Right atrium auricular region (tissue), 2 donors: ENCODE measurements at regions not wholly inside any gene's neighbourhood (a gene's known extent, or its start where the extent isn't known, plus 50 kb on each side); places are given as distances from the start of the nearest gene placed in this dataset.

ENCODE experiments used
- DNase-seq: peaks from one replicate; pipeline ENCODE4 v3.0.0-alpha.2; 2019; ENCODE audit warnings: low spot score
- H3K27ac ChIP-seq, 2 donors: fragments of 200-600 bp; sonication (generic); 1 replicate in 1 of 2; 2 replicates in 1 of 2; pipeline ENCODE4 v1.5.1; 2016 to 2019
- H3K27me3 ChIP-seq, 2 donors: fragments of 200-600 bp; sonication (generic); one replicate each; pipeline versions ENCODE4 v1.5.1 to v1.6.0; 2017 to 2019
- H3K36me3 ChIP-seq: fragments of 200-600 bp; sonication (generic); one replicate; pipeline ENCODE4 v1.5.1; 2016
- H3K4me1 ChIP-seq, 2 donors: fragments of 200-600 bp; sonication (generic); one replicate each; pipeline versions ENCODE4 v1.5.1 to v1.6.0; 2017 to 2019
- H3K4me3 ChIP-seq, 2 donors: fragments of 200-600 bp; sonication (generic); 1 replicate in 1 of 2; 2 replicates in 1 of 2; pipeline ENCODE4 v1.5.1; 2017 to 2019; ENCODE audit warnings: mild to moderate bottlenecking in 1 of 2, moderate library complexity in 1 of 2
- H3K9me3 ChIP-seq, 2 donors: fragments of 200-600 bp; sonication (generic); one replicate each; pipeline ENCODE4 v1.5.1; 2019
- CTCF ChIP-seq, 2 donors: fragments of 200-600 bp; sonication (generic); IDR thresholded peaks; one replicate each; pipeline ENCODE4 v1.5.1; 2019; ENCODE audit warnings: antibody characterized with exemption in 2 of 2

GRCh38 chr2:125857971-125858794 is 797.8 kb upstream of the GYPC start:
- Histone ChIP-seq H3K4me3 (no peak overlapping the region), H3K27me3 (no peaks in the 10 kb centered on the region), H3K9me3 (no peaks in the 10 kb centered on the region), H3K27ac (no peak overlapping the region), H3K36me3 (no peaks in the 10 kb centered on the region), H3K4me1 (no peaks in the 10 kb centered on the region)
- DNase-seq: no peak
- no peak for TF ChIP-seq CTCF (IDR thresholded peaks at IDR 0.05)

GRCh38 chr2:125861461-125861860 is 794.5 kb upstream of the GYPC start:
- H3K36me3 ChIP-seq: no peaks in the 10 kb centered on the region
- DNase-seq: no peak
- no peak overlapping the region for H3K27ac ChIP-seq
- H3K9me3 ChIP-seq: no peaks in the 10 kb centered on the region
- no peaks in the 10 kb centered on the region for H3K4me1 ChIP-seq
- TF ChIP-seq CTCF (IDR thresholded peaks at IDR 0.05): no peak
- no peak overlapping the region for H3K4me3 ChIP-seq
- no peaks in the 10 kb centered on the region for H3K27me3 ChIP-seq

GRCh38 chr2:125867908-125868307 is 788.0 kb upstream of the GYPC start:
- Histone ChIP-seq H3K4me1 (no peaks in the 10 kb centered on the region), H3K36me3 (no peaks in the 10 kb centered on the region), H3K9me3 (no peaks in the 10 kb centered on the region)

GRCh38 chr2:125870264-125870663 is 785.7 kb upstream of the GYPC start:
- Histone ChIP-seq H3K4me3 (no peak overlapping the region), H3K36me3 (no peaks in the 10 kb centered on the region), H3K4me1 (no peaks in the 10 kb centered on the region), H3K27ac (no peak overlapping the region), H3K9me3 (no peaks in the 10 kb centered on the region), H3K27me3 (no peaks in the 10 kb centered on the region)
- no peak for TF ChIP-seq CTCF (IDR thresholded peaks at IDR 0.05)
- no peak for DNase-seq

More at GRCh38 chr2:125867908-125868307, 788.0 kb upstream of the GYPC start:
- TF ChIP-seq CTCF (IDR thresholded peaks at IDR 0.05): no peak
- Histone ChIP-seq H3K27ac (no peak overlapping the region), H3K27me3 (no peaks in the 10 kb centered on the region), H3K4me3 (no peak overlapping the region)
- DNase-seq: no peak

GRCh38 chr2:125870746-125871145 is 785.2 kb upstream of the GYPC start:
- no peak overlapping the region for H3K4me3 ChIP-seq
- H3K36me3 ChIP-seq: no peaks in the 10 kb centered on the region
- no peaks in the 10 kb centered on the region for H3K9me3 ChIP-seq
- no peak for TF ChIP-seq CTCF (IDR thresholded peaks at IDR 0.05)
- no peak overlapping the region for H3K27ac ChIP-seq
- no peaks in the 10 kb centered on the region for H3K4me1 ChIP-seq
- no peaks in the 10 kb centered on the region for H3K27me3 ChIP-seq
- no peak for DNase-seq

- DNase-seq: no peak
- no peaks in the 10 kb centered on the region for H3K4me1 ChIP-seq
- H3K4me3 ChIP-seq: no peak overlapping the region
- H3K27ac ChIP-seq: no peak overlapping the region
- H3K36me3 ChIP-seq: no peaks in the 10 kb centered on the region
- H3K27me3 ChIP-seq: no peaks in the 10 kb centered on the region
- TF ChIP-seq CTCF (IDR thresholded peaks at IDR 0.05): no peak
- H3K9me3 ChIP-seq: no peaks in the 10 kb centered on the region
These were observed 781.4 kb upstream of the GYPC start for GRCh38 chr2:125874564-125874963.
